HG02642 (cell line): ENCODE measurements at regions not wholly inside any gene's neighbourhood (a gene's known extent, or its start where the extent isn't known, plus 50 kb on each side); places are given as distances from the start of the nearest gene placed in this dataset.

Source experiments
- ATAC-seq: cut with Tn5 transposase; IDR thresholded peaks from one replicate; pipeline ENCODE4 v1.9.1; 2021; ENCODE audit warnings: mild to moderate bottlenecking; ENCODE audit not compliant: unreplicated experiment, poor library complexity

GRCh38 chr12:128057586-128057985 is 209.4 kb upstream of the TMEM132C start:
- ATAC-seq: no peak

- ATAC-seq: no peak
Observed at GRCh38 chr12:128059621-128060370, 207.2 kb upstream of the TMEM132C start.

- no peak for ATAC-seq
Observed at GRCh38 chr12:128068211-128068610, 198.8 kb upstream of the TMEM132C start.

- peak; percentile 59 for ATAC-seq
Observed at GRCh38 chr12:128069359-128069997, 197.5 kb upstream of the TMEM132C start.

GRCh38 chr12:128073937-128074336 is 193.0 kb upstream of the TMEM132C start:
- no peak for ATAC-seq

- no peak for ATAC-seq
Observed at GRCh38 chr12:128075332-128075731, 191.6 kb upstream of the TMEM132C start.

GRCh38 chr12:128076188-128076587 is 190.8 kb upstream of the TMEM132C start:
- ATAC-seq: no peak

- no peak for ATAC-seq
Observed at GRCh38 chr12:128077211-128077916, 189.6 kb upstream of the TMEM132C start.

GRCh38 chr12:128077917-128078298 is 189.1 kb upstream of the TMEM132C start:
- ATAC-seq: no peak

GRCh38 chr12:128078301-128078971 is 188.5 kb upstream of the TMEM132C start:
- no peak for ATAC-seq

GRCh38 chr12:128079446-128079845 is 187.5 kb upstream of the TMEM132C start:
- ATAC-seq: no peak

- no peak for ATAC-seq
Observed at GRCh38 chr12:128083132-128083729, 183.7 kb upstream of the TMEM132C start.

- ATAC-seq: no peak
Observed at GRCh38 chr12:128088926-128089325, 178.0 kb upstream of the TMEM132C start.

- no peak for ATAC-seq
Observed at GRCh38 chr12:128089961-128090360, 177.0 kb upstream of the TMEM132C start.

GRCh38 chr12:128091101-128091720 is 175.8 kb upstream of the TMEM132C start:
- no peak for ATAC-seq

- ATAC-seq: no peak
Observed at GRCh38 chr12:128091951-128092382, 175.0 kb upstream of the TMEM132C start.

GRCh38 chr12:128098730-128099129 is 168.2 kb upstream of the TMEM132C start:
- ATAC-seq: no peak

- ATAC-seq: no peak
Observed at GRCh38 chr12:128103152-128103551, 163.8 kb upstream of the TMEM132C start.

- ATAC-seq: no peak
Observed at GRCh38 chr12:128109236-128109635, 157.7 kb upstream of the TMEM132C start.

- ATAC-seq: no peak
Observed at GRCh38 chr12:128109636-128110035, 157.3 kb upstream of the TMEM132C start.
